Fibroblast of gingiva (primary cell): ENCODE measurements at regions not wholly inside any gene's neighbourhood (a gene's known extent, or its start where the extent isn't known, plus 50 kb on each side); places are given as distances from the start of the nearest gene placed in this dataset.

Experiments
- DNase-seq: peaks from one replicate; pipeline ENCODE4 v3.0.0-alpha.2; 2011; ENCODE audit warnings: low read depth

DNA sequence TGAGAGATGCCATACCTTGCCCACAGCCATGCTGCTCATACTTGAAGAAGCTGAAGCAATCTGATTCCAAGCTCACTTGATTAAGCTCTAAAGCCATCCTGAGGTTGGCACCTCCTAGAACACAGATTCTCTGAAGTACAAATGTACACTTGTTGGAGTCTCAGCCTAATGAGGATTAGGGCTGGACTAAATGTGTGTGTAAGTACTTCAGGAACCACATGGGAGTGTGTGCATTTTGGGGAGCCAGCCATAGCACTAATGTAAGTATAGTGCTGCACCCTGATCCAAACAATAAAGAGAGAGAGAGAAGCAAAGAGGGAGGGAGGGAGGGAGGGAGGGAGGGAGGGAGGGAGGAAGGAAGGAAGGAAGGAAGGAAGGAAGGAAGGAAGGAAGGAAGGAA lies 458.6 kb downstream of the MAFB start:
- no peak for DNase-seq

DNA sequence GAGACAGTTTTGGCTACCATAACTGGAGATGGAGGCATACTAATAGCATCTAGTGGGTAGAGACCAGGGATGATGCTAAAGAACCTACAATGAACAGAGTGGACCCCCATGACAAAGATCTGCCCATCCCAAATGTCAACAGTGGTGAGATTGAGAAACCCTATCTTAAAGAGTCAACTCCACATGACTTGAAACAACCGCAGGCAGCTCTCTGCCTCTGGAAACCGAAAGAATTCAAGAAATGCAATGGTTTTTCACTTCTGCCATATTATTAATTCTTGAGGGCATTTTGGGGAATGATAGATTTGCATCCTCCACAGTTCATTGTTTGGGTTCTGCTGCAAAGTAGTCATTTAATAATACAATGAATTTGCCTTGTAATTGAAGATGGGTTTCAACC lies 463.4 kb downstream of the MAFB start:
- DNase-seq = no peak

DNA sequence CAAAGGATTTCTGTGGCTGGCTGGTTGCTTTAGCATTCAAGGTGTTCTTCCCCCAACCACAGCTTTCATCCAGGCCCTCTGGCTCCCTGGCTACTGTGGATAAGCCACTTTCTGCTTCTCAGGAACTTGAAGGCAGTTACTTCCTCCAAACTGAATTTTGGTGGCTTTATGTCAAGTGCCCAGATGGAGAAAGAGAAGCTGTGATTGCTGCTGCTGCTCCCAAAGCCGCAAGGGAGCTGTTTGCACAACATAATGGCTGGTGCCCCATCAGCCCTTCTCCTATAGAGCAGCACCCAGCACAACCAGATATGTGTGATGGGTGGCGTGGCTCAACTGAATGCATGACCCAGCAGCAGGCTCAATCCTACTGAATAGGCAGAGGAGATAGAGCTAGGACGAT lies 465.2 kb downstream of the MAFB start:
- no peak for DNase-seq

DNA sequence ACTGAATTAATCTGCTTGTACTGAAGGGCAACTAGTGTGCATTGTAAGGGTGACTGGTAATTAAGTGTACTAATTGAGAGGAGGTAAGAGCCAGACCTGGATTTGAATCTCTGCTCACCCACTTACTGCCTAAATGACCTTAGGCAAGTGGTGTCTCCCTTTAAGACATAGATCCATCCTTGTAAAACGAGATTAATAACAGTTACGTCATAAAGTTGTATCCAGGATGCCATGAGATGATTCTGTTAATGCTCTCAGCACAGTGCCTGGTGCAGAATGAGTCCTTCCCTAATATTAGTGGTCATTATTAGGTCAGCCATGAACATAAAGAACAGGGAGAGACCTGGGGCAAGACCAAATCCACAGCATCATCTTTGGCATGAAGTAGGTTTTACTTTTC lies 470.1 kb downstream of the MAFB start:
- DNase-seq = no peak

DNA sequence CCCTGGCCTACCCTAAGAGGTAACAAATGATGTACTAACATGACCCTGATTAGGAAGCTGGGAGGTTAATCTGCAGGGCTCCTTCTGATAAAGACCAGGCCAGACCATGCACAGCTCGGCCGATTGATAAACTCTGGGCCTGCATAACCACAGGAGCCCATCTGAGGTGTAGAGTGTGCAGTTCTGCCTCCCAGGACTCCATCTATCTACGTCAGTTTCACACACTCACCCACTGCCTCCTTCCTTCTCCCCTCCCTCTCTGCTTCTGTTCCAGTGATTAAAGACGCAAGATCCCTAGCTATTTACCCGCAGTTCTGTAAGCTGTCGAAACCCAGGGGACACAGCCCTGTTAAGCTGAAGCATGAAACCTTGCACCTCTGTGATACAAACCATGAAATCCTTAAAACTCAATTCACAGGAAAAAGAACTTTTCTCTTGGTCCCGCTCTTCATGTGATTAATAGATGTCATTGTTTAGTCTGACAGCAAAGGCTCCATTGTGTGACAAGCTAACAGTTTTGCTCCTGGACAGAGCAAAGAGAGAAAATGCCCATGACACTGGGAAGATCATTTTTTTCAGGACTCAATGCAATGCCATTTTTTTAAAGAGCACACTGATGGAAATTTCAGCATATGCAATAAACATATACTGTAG lies 470.6 kb downstream of the MAFB start:
- no peak for DNase-seq

DNA sequence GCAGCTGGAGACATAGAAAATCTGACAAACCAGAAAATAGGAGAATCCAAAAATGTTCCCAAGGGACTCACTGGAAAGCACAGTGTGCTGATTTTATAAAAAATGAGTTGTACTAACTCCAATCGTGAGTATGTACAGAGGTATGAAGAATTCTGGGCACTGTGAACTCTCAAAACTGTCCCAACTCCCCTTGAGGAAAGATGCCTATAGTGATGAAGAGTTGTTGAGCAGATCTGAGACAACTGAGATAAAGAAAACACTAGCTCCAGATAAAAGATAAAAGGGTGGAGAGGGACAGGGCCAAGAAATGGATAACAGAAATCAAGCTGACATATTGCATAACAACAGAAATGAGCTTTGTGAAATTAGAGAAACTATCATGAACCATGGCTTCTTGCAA lies 481.4 kb downstream of the MAFB start:
- DNase-seq = no peak

DNA sequence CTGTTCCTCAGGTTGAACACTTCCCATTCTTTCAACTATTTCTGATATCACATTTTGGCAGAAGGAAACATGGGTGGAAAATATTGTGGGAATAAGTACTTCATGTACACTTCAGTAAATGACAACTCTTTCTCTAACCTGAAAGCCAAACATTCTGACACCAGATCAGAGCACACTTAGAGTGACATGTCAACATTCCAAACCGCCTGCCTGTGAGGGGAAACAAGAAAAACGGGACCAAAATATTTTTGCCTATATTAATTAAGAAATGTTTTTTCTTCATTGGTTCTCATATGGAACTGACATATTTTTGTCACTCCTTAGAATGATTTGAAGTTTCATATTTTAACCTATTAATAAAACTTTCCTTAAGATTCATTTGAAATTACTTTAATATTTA lies 483.1 kb downstream of the MAFB start:
- DNase-seq = no peak

DNA sequence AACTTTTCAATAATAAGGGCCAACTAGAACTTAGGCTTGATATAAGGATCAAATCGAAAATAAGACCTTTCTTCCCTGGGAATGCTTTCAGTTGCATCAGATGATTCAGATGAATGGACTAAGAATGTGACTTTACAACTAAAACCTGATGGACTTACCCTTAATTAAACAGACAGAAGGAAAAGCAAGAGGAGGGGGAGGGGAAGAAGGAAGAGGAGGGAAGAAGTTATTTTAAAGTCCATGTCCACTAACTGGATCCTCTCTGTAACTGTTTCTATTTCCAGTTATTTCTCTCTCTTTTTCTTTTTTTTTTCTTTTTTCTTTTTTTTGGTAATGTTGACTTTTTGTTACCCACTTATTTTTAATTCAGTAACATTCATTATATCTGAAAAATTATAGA lies 486.0 kb downstream of the MAFB start:
- no peak for DNase-seq

DNA sequence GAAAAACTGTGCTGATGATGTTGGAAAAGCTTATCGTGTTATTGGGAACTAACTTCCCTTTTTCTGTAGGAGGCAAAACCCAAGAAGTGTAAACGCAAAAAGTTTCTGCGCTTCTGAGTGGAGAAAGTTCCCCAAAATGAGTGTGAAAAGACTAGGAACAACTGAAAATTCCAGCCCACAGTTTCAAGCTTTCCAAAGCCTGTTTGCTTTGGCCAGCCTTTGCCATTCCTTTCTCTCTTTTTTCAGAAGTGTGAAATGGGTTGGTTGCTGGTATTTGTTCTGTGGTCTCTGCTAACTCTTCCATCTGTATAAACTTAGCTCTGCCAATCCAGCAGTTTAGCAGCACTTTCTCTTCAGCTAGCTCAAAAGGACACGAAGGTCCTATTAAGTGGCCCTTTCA lies 491.3 kb downstream of the MAFB start:
- peak; percentile 52 for DNase-seq

DNA sequence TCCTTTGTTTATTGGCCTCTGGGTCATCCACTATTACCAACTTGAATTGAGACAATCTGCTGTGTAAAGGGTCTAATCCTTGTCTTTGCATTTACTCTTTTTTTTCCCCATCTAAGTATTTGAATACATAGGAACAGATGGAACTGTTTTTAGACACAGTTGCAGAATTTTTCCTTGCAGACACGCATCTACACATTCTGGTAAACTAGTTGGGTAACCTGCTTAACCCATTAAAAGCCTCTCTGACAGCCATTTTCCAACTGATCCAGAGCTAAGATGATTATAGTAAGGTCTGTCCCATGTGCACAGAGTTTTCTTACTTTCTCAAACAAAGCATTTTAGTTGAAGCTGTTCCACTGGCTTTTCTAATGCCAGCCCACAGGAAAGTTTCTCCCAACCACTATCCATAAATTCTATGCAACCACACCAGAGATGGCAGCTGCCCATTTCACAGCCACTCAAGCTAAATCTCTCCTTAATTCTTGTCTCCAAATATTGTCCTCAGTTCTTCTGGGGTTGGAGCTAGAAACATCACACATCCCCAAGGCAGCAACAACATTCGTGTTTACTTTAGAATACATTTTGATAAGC lies 492.1 kb downstream of the MAFB start:
- DNase-seq = peak; percentile 40

DNA sequence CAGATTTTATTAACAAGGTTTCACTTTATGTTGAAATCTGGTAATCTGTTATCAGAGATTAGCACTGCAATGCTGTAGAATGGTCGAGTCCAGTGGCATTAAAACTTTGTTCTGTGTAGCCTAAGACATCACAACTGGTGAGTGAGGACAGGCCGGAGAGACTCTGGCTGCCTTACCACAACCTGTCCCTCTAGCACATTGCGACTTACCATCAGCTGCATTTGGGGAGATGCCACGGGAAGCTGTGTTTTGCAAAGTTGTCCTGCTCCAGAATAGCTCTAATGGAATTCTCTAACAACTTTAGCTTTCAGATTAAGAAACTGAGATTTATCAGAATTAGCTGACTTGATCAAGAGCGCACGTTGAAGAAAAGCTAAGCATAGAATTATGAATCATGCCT lies 493.3 kb downstream of the MAFB start:
- no peak for DNase-seq

DNA sequence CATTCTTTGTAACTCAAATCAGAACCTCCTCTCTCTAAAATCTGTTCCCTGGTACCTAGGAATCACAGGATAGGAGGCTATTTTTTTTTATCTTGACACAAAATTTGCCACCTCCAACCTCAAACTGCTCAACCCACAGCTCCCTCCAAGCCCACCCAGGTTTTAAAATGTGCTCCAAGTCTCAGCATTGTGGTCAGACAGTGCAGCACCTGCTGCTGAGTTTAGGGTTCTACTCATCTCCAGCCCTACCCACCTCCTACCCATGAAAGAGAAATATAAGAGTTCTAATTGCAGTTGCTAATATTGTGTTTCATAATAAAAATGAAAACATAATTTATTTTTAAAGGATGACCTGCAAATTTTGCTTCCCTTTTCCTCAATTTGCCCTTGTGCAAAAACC lies 496.5 kb downstream of the MAFB start:
- no peak for DNase-seq

DNA sequence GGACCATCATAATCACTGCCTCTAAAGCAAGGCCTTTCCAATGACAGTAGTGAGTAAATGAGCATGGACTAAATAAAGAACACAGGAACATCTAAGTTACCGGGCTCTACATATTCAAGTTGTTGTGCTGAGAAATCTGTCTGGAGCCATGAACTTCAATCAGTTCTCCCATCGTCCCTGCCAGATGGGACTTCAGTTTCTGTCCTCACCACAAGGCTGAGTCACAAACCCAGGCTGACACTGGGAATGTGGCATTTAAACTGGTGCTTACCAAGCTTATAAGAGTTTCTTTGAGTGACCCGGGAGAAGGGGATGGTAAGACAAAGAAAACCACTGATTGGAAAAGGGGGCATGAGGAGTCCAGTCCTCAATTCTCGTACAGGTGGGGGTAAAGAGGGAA lies 497.0 kb downstream of the MAFB start:
- peak; percentile 3 for DNase-seq

DNA sequence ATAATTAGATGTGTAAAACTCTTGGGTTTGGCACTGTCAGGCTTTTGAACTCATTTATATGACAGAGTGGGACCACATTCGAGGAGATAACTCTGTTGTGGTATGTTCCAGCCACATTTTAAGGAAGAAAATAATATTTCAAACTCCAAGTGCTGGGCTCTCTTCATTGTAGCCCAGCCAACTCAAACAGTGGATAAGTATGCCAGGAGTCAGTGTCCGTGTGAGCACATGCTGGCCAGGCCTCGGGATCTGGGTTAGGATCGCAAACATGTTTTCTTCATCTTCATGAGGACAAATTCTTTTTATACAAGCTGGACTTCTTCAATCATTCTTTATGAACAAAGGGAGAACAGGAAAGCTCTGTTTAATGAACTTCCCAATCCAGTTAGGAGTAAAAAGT lies 497.5 kb downstream of the MAFB start:
- DNase-seq = peak; percentile 22

DNA sequence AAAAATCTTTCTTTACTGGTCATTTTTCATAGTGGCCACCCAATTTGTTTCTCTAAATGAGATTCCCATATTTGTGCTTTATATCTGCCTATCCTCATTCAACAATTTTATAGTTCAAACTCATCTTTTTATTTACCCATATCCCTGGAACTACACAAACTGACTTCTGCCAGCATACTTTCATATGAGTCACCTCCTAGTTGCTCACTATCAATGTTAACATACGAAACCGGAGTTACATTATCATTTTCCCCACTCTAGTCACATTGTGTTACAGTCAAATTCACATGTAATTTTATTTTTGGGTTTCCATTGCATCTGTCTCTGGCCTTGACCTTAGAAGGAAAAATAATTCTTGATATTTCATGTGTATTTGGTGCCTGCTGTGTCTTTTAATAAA lies 499.4 kb downstream of the MAFB start:
- peak; percentile 49 for DNase-seq

DNA sequence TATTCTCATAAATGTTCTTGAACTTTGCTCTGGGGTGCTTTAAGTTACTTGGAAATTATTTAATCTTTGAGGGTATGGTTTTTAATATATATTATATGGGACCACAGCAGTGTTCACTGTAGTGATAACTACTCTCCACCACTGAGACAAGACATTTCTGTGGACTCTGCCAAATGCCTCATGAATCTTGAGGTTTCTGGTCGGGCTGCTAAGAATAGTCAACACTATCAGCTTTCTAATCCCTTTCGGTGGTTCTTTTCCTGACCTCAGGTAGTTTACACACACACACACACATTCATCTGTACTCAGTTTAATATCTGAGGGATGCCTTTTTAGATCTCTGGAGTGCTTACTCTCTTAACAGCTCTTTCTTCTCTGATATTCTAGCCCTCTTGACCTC lies 500.7 kb downstream of the MAFB start:
- DNase-seq = no peak

DNA sequence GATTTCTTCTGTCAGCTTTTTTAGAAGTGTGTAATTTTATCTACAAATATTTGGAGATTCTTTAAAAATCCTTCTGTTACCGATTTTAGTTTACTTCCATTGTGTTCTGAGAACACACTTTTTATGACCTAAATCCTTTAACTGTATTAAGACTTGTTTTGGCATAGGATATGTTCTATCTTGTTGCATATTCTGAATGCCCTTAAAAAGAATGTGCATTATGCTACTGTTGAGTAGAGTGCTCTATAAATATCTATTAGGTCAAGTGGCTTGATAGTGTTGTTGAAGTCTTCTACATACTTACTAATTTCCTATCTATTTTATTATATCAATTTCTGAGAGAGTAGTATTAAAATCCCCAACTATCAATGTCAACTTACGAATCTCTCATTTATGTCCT lies 502.2 kb downstream of the MAFB start:
- DNase-seq = no peak

DNA sequence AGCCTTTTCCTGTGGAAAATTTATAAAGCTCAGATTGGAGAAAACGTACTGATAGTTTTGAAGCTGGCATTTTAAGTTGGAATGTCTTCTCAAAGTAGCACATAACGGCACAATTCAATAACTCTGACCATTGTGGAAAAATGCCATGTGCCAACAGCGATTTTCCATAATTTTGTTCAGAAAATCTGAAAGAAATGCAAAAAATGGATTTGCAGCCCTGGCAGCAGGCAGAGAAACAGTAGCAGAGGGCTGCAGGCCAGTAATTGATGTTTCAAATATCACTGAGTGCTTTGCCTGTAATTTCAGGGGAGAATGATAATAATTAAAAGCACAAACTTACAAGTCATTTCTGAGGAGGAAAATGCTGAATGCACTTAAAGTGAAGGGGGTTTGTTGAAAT lies 507.4 kb downstream of the MAFB start:
- no peak for DNase-seq

DNA sequence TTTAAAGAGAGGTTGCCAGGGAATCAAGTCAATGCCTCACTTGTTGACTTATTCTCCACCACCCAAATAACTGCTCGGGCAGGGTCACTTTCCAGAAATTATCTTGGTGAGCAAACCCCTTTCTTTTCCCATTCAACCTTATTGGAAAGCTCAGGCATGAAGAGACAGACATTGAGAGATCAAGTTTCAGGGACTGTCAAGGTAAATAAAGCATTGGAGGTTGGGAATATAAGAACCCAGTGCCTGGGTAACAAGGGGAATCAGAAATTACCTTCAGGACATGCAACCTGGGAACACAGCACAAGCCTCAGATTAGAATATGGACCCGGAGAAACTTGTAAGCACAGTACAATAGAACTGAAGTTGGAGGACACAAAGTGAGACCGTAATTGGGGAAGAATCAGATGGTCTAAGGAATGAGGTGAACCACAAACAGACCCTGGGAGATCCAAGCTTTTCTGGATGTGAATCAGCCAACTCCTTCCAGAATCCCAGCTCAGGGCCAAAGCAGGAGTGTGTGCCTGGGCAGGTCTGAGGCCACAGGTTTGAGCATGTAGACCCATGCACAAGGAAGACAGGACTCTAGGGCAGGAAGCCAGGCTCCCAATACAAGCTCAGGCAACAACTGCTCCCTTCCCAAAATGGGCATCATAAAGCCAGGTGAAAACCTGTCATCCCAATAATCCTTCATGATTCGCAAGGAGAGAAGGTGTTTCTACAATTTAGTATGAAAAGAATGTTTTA lies 512.8 kb downstream of the MAFB start:
- no peak for DNase-seq

DNA sequence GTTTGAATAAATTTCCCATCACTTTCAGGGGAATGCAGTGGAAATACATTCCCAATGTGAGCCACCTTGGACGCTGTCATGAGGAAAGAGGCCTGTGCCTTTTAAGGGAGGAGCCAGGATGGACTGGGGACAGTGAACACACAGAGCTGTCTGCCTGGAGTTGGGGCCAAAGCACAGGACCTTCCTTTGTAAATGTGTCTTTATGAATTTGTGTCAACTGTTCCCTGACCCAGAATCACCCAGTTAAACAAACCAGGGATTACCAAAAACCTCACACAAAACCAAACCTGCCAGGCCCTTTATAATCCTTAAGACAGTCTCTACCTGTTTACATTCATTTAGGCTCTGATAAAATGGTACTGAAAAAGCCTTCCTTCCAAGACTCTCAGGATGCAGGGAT lies 513.7 kb downstream of the MAFB start:
- no peak for DNase-seq

DNA sequence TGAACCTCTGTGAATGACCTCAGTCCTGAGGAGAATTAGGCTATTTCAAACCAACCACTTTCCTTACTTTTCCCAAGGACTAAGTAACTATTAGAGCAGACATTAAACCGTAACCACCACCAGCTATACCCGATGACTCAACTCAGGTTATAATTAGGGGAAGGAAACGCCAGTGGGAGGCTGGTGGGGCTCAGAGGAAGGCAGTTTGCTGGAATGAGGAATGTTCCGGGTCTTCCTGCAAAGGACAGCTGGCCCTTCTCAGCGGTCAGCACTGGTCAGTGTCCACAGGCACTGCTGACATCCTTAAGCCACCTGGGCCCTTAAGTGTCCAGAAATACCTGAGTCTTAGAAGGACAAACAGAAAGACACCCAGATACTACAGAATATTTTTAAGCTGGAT lies 515.2 kb downstream of the MAFB start:
- DNase-seq = no peak

DNA sequence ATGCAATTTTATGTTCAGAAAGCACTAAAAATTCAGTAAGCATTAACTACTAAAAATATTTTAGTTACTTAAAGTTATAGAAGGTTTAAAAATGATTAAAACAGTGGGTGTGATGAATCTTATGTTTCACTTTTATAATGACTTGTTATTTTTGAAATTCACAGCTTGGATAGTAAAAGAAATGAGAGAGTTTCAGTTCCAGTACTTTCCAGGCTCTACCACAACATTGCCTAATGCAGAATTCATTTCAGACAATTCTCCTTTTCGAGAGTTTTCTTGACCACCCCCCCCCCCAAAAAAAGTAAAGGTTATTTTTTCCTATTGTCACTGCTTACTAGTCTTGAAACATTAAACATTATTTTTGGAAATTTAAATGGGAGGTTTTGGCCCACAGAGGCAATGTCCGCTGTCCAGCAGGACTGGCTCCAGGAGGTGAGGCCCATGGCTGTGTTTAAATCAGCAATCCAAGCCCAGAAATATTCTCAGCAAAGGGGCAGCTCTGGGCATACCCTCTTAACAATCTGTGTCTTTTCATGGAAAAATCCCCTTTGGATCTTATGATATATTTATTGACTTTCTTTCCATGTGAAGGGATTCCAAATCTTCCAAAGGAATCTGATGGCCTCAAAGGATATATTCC lies 519.9 kb downstream of the MAFB start:
- no peak for DNase-seq

DNA sequence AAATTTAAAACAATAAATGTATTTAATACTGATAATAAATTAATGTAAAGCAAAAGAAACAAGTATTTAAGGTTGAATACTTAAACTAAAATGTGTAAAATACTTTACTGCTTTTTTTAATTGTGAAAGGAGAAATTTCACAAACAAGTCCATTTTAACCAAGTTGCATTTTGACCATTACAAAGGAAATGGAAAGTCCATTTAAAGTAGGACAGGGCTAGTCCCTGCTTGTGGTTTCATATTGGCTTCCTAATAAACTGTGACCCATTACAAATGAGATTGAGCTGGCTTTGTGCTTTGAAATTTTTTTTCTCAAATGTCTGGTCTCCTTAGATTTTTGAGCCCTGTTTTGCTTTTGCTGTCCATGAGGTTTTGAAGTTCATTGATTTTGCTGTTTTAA lies 527.6 kb downstream of the MAFB start:
- DNase-seq = no peak
